Activated CD8-positive, alpha-beta T cell treated with anti-CD3 and anti-CD28 coated beads for 36 hours (primary cell): ENCODE measurements at regions not wholly inside any gene's neighbourhood (a gene's known extent, or its start where the extent isn't known, plus 50 kb on each side); places are given as distances from the start of the nearest gene placed in this dataset.
"Not testable (repeated sequence)": the region's sequence is repeated elsewhere in the genome, so short reads cannot be mapped to it uniquely, and the experiment has no call there.

Experiments
- ATAC-seq: fragments of 200-7000 bp; cut with Tn5 transposase; one replicate; pipeline ENCODE4 v1.10.0; 2021; ENCODE audit warnings: mild to moderate bottlenecking, moderate library complexity
- CTCF ChIA-PET: fragments of 350-600 bp; sonication (Branson Sonifier 250); formaldehyde crosslinking; loops from one replicate; lab custom pipeline; 2021; ENCODE audit warnings: antibody characterized with exemption; lab: Charles Lee
- POLR2A ChIA-PET: fragments of 350-600 bp; sonication (Branson Sonifier 250); formaldehyde crosslinking; loops from one replicate; lab custom pipeline; 2021; ENCODE audit warnings: antibody characterized with exemption; lab: Charles Lee
- DNase-seq: peaks from one replicate; pipeline ENCODE4 v3.0.0-alpha.2; 2020
- H3K27ac Mint-ChIP-seq: one replicate; pipeline ENCODE4 v1.8.0; 2021; ENCODE audit warnings: mild to moderate bottlenecking, mixed read lengths
- H3K27me3 Mint-ChIP-seq: one replicate; pipeline ENCODE4 v1.8.0; 2021; ENCODE audit warnings: mixed read lengths
- H3K36me3 Mint-ChIP-seq: one replicate; pipeline ENCODE4 v1.8.0; 2021; ENCODE audit warnings: low read depth, mixed read lengths
- H3K4me1 Mint-ChIP-seq: one replicate; pipeline ENCODE4 v1.8.0; 2021; ENCODE audit warnings: low read depth, mixed read lengths
- H3K4me3 Mint-ChIP-seq: one replicate; pipeline ENCODE4 v1.8.0; 2021; ENCODE audit warnings: mild to moderate bottlenecking, moderate library complexity, mixed read lengths
- H3K9me3 Mint-ChIP-seq: one replicate; pipeline ENCODE4 v1.8.0; 2021; ENCODE audit warnings: mixed read lengths
- intact Hi-C: fragments of 100-400 bp; cut with micrococcal nuclease; formaldehyde crosslinking; loops from one replicate; pipeline ENCODE4 v1.10.0; 2022
- TF ChIP-seq, protein P1 (sequence below): fragments of 200-600 bp; IDR thresholded peaks from one replicate; pipeline ENCODE4 v1.8.0; 2022; ENCODE audit warnings: antibody characterized with exemption, mild to moderate bottlenecking

DNA sequence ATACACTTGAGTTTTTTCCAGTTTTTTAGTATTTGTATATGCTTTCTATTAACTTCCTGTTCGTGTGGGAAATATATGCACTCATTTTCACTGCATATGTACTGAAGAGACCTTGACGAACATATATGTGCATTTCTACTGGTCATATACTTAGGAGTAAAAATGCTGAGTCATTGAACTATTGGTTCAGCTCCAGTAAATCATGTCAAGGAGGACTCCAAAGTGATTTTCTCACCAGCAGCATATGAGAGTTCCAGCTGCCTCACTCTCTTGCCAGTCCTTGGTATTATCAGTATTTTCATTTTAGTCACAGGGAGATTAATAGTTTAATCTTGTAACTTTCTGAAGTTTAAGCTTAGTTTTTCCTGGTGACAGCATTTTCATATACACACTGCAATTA, 2750.2 kb downstream of the ARAP2 start:
- CTCF ChIA-PET, result no interaction called here
- Mint-ChIP-seq H3K9me3 (peaks cover 5% of the 10 kb centered on the region), H3K4me1 (no peaks in the 10 kb centered on the region), H3K36me3 (no peaks in the 10 kb centered on the region), H3K4me3 (no peak overlapping the region), H3K27me3 (no peaks in the 10 kb centered on the region), H3K27ac (no peak overlapping the region)
- DNase-seq, result no peak
- ATAC-seq, result no peak
- intact Hi-C loops, result no loop called here
- TF ChIP-seq, protein P1, sequence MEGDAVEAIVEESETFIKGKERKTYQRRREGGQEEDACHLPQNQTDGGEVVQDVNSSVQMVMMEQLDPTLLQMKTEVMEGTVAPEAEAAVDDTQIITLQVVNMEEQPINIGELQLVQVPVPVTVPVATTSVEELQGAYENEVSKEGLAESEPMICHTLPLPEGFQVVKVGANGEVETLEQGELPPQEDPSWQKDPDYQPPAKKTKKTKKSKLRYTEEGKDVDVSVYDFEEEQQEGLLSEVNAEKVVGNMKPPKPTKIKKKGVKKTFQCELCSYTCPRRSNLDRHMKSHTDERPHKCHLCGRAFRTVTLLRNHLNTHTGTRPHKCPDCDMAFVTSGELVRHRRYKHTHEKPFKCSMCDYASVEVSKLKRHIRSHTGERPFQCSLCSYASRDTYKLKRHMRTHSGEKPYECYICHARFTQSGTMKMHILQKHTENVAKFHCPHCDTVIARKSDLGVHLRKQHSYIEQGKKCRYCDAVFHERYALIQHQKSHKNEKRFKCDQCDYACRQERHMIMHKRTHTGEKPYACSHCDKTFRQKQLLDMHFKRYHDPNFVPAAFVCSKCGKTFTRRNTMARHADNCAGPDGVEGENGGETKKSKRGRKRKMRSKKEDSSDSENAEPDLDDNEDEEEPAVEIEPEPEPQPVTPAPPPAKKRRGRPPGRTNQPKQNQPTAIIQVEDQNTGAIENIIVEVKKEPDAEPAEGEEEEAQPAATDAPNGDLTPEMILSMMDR, result no peak
- POLR2A ChIA-PET, result no interaction called here

DNA sequence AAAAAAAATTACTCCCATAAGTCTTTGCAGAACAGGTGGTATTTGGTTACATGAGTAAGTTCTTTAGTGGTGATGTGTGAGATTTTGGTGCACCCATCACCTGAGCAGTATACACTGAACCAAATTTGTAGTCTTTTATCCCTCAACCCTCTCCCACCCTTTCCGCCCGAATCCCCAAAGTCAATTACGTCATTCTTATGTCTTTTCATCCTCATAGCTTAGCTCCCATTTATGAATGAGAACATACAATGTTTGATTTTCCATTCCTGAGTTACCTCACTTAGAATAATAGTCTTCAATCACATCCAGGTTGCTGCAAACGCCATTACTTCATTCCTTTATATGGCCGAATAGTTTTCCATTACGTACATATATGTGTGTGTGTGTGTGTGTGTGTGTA, 2742.7 kb downstream of the ARAP2 start:
- POLR2A ChIA-PET, H3K4me1 Mint-ChIP-seq, intact Hi-C loops, H3K4me3 Mint-ChIP-seq, H3K27ac Mint-ChIP-seq, ATAC-seq, H3K36me3 Mint-ChIP-seq, CTCF ChIA-PET, H3K27me3 Mint-ChIP-seq, DNase-seq: not testable (repeated sequence)
- peaks cover 14% of the 10 kb centered on the region for H3K9me3 Mint-ChIP-seq

DNA sequence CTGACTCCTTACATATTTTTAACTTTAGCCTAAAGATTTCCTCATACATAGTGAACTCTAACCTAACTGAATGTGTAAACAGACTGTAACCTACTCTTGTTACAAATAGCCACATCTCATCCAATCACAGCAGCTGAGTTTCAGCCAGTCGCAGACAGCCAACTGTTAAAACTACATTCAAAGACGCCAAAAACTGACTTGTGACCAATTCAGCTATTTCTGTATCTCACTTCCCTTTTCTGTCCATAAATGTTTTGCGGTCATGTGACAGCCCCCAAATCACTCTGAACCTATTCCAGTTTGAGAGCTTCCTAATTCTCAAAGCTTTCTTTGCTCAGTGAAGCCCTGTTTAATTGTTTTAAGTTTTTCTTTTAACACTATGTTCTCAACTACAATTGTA, 2731.9 kb downstream of the ARAP2 start:
- no peaks in the 10 kb centered on the region for H3K4me1 Mint-ChIP-seq
- TF ChIP-seq, protein P1, result no peak
- ATAC-seq, result no peak
- no peak overlapping the region for H3K27ac Mint-ChIP-seq
- H3K27me3 Mint-ChIP-seq, result no peaks in the 10 kb centered on the region
- H3K36me3 Mint-ChIP-seq, result no peaks in the 10 kb centered on the region
- ChIA-PET CTCF (no interaction called here), POLR2A (no interaction called here)
- intact Hi-C loops, result no loop called here
- no peak overlapping the region for H3K4me3 Mint-ChIP-seq
- DNase-seq, result no peak
- peaks cover 13% of the 10 kb centered on the region for H3K9me3 Mint-ChIP-seq

DNA sequence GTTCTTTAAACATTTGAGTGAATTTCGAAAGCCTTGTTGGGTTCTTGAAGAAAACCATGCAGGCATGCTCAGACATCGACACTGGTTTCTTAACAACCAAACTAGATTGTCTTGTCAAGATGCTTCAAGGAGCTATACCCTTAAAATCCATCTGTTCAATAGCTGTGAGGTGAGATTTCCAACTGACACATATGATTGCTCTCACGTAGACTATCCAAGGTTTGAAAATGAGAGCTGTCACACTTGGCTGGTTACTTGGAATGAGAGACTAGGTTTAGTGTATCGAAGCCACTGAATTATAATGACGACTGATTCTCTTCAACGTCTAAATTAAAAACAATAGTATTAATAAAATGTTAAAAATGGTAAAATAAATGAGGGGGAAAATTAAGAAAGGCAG, 2725.5 kb downstream of the ARAP2 start:
- TF ChIP-seq, protein P1, result no peak
- no peaks in the 10 kb centered on the region for H3K36me3 Mint-ChIP-seq
- no peaks in the 10 kb centered on the region for H3K4me1 Mint-ChIP-seq
- no peaks in the 10 kb centered on the region for H3K27me3 Mint-ChIP-seq
- ChIA-PET POLR2A (no interaction called here), CTCF (no interaction called here)
- no peak for ATAC-seq
- no peak overlapping the region for H3K4me3 Mint-ChIP-seq
- DNase-seq, result no peak
- peaks cover 19% of the 10 kb centered on the region for H3K9me3 Mint-ChIP-seq
- H3K27ac Mint-ChIP-seq, result no peak overlapping the region
- intact Hi-C loops, result no loop called here

DNA sequence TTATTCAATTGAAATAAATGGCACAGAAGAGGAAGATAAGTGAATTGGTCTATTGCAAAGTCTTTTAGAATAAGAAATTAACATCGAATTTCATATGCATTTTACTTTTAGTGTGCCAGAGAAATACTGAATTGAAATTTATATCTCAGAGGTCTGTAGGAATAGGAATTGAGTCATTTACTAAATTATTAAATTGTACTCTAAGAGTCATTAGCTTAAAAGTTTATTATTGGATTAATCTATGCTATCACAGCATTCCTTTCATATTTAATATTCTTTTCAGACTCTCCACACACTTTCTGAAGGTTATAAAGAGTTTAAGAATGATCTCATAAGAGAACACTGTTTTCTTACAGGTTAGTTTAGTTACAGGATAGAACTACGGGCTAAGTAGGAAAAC, 2711.5 kb downstream of the ARAP2 start:
- H3K27me3 Mint-ChIP-seq, result no peaks in the 10 kb centered on the region
- H3K9me3 Mint-ChIP-seq, result peaks cover 5% of the 10 kb centered on the region
- no peaks in the 10 kb centered on the region for H3K4me1 Mint-ChIP-seq
- CTCF ChIA-PET, result no interaction called here
- TF ChIP-seq, protein P1, result no peak
- ATAC-seq (no peak), DNase-seq (no peak)
- no peak overlapping the region for H3K27ac Mint-ChIP-seq
- H3K36me3 Mint-ChIP-seq, result no peaks in the 10 kb centered on the region
- POLR2A ChIA-PET, result no interaction called here
- intact Hi-C loops, result no loop called here
- no peak overlapping the region for H3K4me3 Mint-ChIP-seq

DNA sequence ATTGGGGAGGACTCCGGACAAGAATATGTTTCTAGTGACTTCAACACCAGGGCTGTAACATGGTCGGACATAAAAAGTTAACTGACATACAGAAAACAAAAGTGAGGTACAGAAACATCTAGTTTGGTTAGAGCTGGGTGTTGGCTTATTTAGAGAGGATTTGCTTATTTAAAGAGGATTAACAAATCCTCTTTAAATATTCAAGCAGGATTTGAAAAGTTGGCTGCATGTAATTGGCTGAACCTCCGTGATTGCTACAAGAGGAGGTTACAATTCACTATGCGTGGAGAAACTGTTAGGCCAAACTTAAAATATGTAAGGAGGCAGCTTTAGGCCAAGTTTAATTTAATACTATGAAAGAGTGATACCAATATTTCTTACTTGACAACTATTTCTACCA, 2707.4 kb downstream of the ARAP2 start:
- intact Hi-C loops, result no loop called here
- ATAC-seq (no peak), DNase-seq (no peak)
- Mint-ChIP-seq H3K27me3 (no peaks in the 10 kb centered on the region), H3K9me3 (peaks cover 4% of the 10 kb centered on the region), H3K36me3 (no peaks in the 10 kb centered on the region), H3K4me3 (no peak overlapping the region), H3K27ac (no peak overlapping the region), H3K4me1 (no peaks in the 10 kb centered on the region)
- ChIA-PET POLR2A (no interaction called here), CTCF (no interaction called here)
- TF ChIP-seq, protein P1, result no peak
